GM06990 (cell line): ENCODE measurements at regions not wholly inside any gene's neighbourhood (a gene's known extent, or its start where the extent isn't known, plus 50 kb on each side); places are given as distances from the start of the nearest gene placed in this dataset.

Experiments used
- DNase-seq: peaks from one replicate; pipeline ENCODE4 v3.0.0-alpha.2; 2011; ENCODE audit not compliant: insufficient read length; ENCODE audit errors: extremely low read depth
- H3K27me3 ChIP-seq: replicated peaks from 2 replicates; pipeline ENCODE4 v1.6.0; 2011; ENCODE audit warnings: low read length; ENCODE audit not compliant: control insufficient read depth, insufficient read depth
- H3K36me3 ChIP-seq: 2 replicates; pipeline ENCODE4 v1.5.1; 2011; ENCODE audit warnings: low read length; ENCODE audit not compliant: control insufficient read depth, insufficient read depth
- H3K4me3 ChIP-seq: replicated peaks from 2 replicates; pipeline ENCODE4 v1.5.1; 2011; ENCODE audit warnings: low read depth, mild to moderate bottlenecking, control low read depth, low read length
- CTCF ChIP-seq: IDR thresholded peaks from 2 replicates; pipeline ENCODE4 v1.5.1; 2011; ENCODE audit warnings: low read length, control low read depth, mild to moderate bottlenecking, inconsistent platforms; ENCODE audit not compliant: insufficient read depth, poor library complexity, severe bottlenecking

- no peak for TF ChIP-seq CTCF
- Histone ChIP-seq H3K27me3 (no peaks in the 10 kb centered on the region), H3K4me3 (no peak overlapping the region), H3K36me3 (no peaks in the 10 kb centered on the region)
- DNase-seq, result no peak
Measured at GRCh38 chr14:80003138-80003537, 208.2 kb downstream of the DIO2 start.

GRCh38 chr14:79997509-79998208, 213.6 kb downstream of the DIO2 start:
- H3K36me3 ChIP-seq, result no peaks in the 10 kb centered on the region
- no peak for DNase-seq
- H3K27me3 ChIP-seq, result no peaks in the 10 kb centered on the region
- no peak for TF ChIP-seq CTCF
- H3K4me3 ChIP-seq, result no peak overlapping the region

- H3K27me3 ChIP-seq, result no peaks in the 10 kb centered on the region
- no peak for TF ChIP-seq CTCF
- DNase-seq, result no peak
- no peaks in the 10 kb centered on the region for H3K36me3 ChIP-seq
- H3K4me3 ChIP-seq, result no peak overlapping the region
Measured at GRCh38 chr14:79992407-79993198, 218.7 kb downstream of the DIO2 start.

GRCh38 chr14:79991866-79992265, 219.4 kb downstream of the DIO2 start:
- no peak overlapping the region for H3K4me3 ChIP-seq
- DNase-seq, result no peak
- H3K36me3 ChIP-seq, result no peaks in the 10 kb centered on the region
- no peaks in the 10 kb centered on the region for H3K27me3 ChIP-seq
- TF ChIP-seq CTCF, result no peak

- Histone ChIP-seq H3K4me3 (no peak overlapping the region), H3K36me3 (no peaks in the 10 kb centered on the region), H3K27me3 (no peaks in the 10 kb centered on the region)
- no peak for DNase-seq
- TF ChIP-seq CTCF, result no peak
Measured at GRCh38 chr14:79989990-79990389, 221.3 kb downstream of the DIO2 start.
